DMS114 treated with DMSO at 0.1 percent for 48 hours (cell line): ENCODE measurements at regions not wholly inside any gene's neighbourhood (a gene's known extent, or its start where the extent isn't known, plus 50 kb on each side); places are given as distances from the start of the nearest gene placed in this dataset.

ENCODE experiments used
- DNase-seq: peaks from one replicate; lab custom pipeline; 2025; ENCODE audit not compliant: unreplicated experiment; lab: John Stamatoyannopoulos, UW

DNA sequence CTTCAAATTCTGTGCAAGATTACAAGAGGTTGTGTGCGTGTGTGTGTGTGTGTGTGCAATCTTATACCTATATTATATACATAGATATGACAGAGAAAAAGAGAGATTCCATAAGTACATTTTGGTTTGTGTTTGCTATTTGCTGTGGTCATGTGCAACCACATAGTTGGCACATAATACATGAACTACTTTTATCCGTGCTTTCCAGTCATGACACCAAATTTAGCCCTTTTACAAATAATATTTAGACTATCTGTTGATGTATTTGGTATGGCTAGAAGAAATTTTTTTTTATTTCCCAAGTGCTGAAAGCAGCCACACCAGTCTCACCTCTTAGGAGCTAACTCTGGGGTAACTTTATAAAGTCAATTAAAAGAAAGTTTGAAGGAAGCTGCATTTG lies 63.5 kb upstream of the EGFR start:
- no peak for DNase-seq

DNA sequence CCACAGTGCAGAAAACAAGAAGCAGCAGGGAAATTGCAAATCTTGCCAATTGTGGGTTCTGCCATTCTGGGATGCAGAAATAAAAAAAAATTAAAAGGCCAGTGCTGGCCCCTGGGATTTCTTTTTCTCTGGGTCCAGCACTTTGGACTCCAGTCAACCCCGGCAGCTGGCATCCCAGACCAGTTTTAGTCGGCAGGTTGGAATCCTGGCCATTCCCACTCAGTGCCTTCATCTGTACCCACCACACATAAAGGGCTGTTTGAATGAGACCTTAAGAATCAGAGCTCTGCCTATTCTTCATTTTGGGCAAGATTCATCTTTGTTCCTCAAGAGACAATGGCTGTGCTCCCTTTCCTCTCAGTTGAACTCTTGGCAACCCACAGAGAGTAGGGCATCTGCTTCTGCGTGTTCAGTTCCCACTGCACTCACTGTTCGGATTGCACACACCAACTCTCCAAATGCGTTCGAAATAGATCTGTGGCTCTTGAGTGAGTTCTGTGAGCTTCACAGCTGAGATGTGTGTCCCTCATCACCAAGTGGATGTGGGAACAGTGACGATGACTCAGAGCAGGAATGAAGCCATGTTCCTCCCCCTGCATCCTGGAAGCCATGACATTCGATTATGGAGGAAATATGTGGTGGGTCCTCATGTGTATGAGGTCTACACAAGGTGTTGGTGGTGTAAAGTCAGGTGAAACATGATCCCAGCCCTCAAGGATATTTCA lies 63.0 kb upstream of the EGFR start:
- DNase-seq, result no peak

DNA sequence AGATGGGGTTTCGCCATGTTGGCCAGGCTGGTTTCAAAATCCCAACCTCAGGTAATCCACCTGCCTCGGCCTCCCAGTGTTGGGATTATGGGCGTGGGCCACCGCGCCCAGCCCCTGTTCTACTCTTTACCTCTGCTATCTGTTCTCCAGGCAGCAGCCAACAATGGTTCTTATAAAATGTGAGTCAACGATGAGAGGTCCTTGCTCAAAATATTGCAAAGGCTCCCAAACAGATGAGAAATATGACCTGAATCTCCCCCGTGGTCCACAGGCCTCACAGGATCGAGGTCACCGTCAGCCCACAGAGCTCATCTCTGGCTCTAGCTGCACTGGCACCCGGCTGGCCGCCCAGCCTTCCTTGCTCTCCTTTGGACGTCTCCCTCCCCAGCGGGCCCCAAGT lies 62.0 kb upstream of the EGFR start:
- no peak for DNase-seq

DNA sequence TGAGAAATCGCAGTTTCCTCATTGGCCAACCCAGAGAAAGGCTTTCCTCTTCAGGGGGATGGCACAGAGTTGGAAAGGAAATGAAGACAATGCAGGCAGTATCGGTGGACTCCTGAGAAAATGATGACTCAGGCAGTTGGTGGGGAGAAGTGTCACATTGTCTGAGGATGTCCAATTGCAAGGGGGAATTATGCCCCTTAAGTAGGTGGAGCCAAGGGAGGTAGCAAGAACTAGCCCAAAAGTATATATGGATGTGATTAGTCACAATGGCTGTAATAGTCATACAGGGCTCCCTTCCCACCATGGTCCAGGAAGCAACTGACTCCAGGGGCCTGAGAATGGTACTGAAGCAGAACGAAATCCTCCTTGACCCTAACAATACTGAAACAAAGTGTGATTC lies 58.3 kb upstream of the EGFR start:
- no peak for DNase-seq

DNA sequence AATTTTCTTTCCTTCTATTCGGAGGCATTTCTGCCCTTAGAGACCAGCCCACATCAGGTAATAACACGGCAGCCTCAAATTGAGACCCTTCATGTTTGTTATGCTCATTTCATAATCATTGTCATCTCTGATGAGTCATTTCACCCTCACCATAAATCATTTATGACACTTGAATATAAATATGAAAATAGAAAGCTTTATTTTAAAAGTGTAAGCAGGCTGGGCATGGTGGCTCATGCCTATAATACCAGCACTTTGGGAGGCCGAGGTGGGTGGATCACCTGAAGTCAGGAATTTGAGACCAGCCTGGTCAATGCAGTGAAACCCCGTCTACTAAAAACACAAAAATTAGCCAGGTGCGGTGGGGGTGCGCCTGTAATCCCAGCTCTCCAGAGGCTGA lies 57.4 kb upstream of the EGFR start:
- no peak for DNase-seq

DNA sequence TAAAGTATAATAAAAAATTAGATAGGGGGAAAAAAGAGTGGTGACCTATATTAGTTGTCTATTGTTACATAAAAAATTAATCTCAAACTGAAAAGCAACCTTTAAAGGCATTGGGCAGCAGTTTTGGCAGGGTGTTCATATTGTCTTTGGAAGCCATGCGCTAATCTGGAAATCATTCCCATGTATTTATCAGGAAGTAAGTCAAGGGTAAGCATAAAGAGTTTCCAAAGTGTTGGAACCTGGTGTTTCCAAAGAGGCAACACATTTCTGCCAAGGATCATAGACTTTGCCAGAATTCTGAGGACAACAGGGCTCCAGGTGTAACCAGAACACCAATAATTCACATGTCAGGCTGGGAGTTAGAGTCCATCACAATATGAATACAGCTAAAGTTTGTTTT lies 55.7 kb upstream of the EGFR start:
- DNase-seq, result no peak

DNA sequence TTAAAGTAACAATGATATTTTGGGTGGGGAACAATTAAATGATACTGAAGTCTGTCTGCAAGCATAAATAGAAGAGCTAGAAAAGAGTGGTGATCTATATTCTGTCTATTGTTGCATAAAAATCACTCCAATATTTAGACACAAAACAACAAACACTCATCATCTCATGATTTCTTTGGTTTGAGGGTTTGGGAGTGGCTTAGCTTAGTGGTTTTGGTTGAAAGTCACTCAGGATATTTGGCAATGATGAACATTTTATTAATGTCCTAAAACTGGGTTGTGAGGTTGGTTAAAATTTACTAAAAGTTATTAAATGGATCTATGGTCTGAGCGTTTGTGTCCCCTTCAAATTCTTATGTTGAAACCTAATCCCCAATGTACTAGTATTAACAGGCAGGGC lies 54.7 kb upstream of the EGFR start:
- no peak for DNase-seq

DNA sequence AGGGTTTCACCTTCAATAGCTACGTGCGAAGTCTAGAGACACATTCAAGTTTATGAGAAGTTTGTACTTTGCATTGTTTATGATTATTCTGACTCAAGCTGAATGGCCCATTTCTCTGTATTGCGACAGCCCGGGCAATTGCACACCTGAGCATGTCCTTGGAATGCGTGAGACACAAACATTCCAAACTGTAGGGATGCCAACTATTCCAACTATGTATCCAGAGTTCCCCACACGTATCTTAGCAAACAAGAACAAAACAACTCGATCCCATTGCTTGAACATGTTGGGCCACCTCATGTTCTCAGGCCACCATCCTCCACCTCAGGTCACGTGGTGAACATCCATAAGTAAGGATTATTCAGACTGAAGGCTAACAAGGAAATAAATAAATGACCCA lies 51.4 kb upstream of the EGFR start:
- DNase-seq, result no peak

DNA sequence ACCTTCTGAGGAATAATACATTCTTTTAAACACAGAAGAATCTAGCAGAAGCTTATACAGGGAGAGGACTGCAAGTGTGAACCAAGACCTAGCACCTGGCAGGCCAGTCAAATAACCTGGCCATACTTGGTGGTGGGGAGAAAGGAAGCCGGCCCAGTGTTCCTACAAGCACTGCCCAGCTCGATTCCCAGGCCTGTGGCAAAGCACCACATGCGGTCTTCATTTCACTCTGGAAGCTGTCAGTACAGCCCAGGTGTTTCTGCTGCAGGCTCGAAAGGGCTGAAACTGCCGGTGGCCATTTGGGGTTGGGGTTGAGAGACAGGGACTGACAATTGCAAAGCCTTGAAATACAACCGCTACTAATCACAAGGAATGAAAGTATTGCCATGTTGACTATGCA lies 50.8 kb upstream of the EGFR start:
- no peak for DNase-seq
